Sigmoid colon (tissue), 3 donors: ENCODE measurements at regions not wholly inside any gene's neighbourhood (a gene's known extent, or its start where the extent isn't known, plus 50 kb on each side); places are given as distances from the start of the nearest gene placed in this dataset.

ENCODE experiments used
- CTCF ChIP-seq, 4 experiments: fragments of 450-650 bp in 3 of 4; fragments of 200-600 bp in 1 of 4; IDR thresholded peaks; one replicate each; pipeline ENCODE4 v1.5.1; 2016 to 2019; ENCODE audit warnings: antibody characterized with exemption in 4 of 4, mild to moderate bottlenecking in 3 of 4, moderate library complexity in 2 of 4
- POLR2A ChIP-seq, 2 donors: fragments of 450-650 bp; IDR thresholded peaks; one replicate each; pipeline ENCODE4 v1.6.1; 2016; ENCODE audit warnings: antibody characterized with exemption in 2 of 2, mild to moderate bottlenecking in 2 of 2, moderate library complexity in 2 of 2

DNA sequence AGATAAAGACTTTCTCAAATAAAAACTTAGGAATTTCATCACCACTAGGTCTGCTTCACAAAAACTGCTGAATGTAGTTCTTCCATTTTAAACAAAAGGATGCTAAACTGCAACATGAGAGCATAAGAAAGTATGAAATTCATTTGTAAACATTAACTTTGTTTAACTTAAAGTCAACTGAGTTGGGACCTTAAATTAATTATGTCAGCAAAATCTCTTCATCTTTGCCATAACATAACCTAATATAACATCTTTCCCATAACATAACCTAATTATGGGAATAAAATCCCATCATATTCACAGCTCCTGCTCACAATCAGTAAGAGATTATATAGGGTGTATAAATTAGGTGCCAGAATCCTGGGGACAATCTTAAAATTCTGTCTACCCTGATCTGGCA lies 78.8 kb upstream of the PCSK5 start:
- TF ChIP-seq CTCF (IDR thresholded peaks at IDR 0.05) (no peak), POLR2A (IDR thresholded peaks at IDR 0.05) (no peak)
